Endothelial cell of umbilical vein (primary cell): ENCODE measurements at regions not wholly inside any gene's neighbourhood (a gene's known extent, or its start where the extent isn't known, plus 50 kb on each side); places are given as distances from the start of the nearest gene placed in this dataset.

Experiments
- BruUV-seq: library from RNA; stranded (reverse); fragments of 400-500 nt; replicated peaks from 2 replicates; lab custom pipeline; 2021; lab: Mats Ljungman, UMichigan
- CTCF ChIA-PET: fragments of 300-600, 350-600 bp; sonication (Branson Sonifier 250); formaldehyde crosslinking; loops from one replicate; lab custom pipeline; 2021; ENCODE audit warnings: antibody characterized with exemption, inconsistent platforms; lab: Charles Lee
- POLR2A ChIA-PET: fragments of 300-600, 350-600 bp; sonication (Branson Sonifier 250); formaldehyde crosslinking; loops from one replicate; lab custom pipeline; 2021; ENCODE audit warnings: antibody characterized with exemption, inconsistent platforms; lab: Charles Lee
- DNase-seq: peaks from one replicate; pipeline ENCODE4 v3.0.0-alpha.2; 2011; ENCODE audit warnings: low read depth, low spot score
- FAIRE-seq: peaks from 2 replicates; lab custom pipeline; 2011; peaks lifted over from hg19 to GRCh38; lab: Jason Lieb, UNC
- H2AFZ ChIP-seq: 2 replicates; pipeline ENCODE4 v1.6.0; 2012; ENCODE audit warnings: low read depth, low read length, control low read depth, inconsistent platforms
- H3K27ac ChIP-seq: 2 replicates; pipeline ENCODE4 v1.5.1; 2011; ENCODE audit warnings: low read depth, mild to moderate bottlenecking, control low read depth, low read length, moderate library complexity; ENCODE audit not compliant: insufficient read depth
- H3K27me3 ChIP-seq, 2 experiments: 2 replicates each; pipeline versions ENCODE4 v1.6.0 to v1.6.1; 2011; ENCODE audit warnings: low read length in 2 of 2, mixed read lengths in 1 of 2; ENCODE audit not compliant: control insufficient read depth in 2 of 2, insufficient read depth in 2 of 2
- H3K36me3 ChIP-seq, 2 experiments: 2 replicates in 1 of 2; 3 replicates in 1 of 2; pipeline ENCODE4 v1.5.1; 2011; ENCODE audit warnings: low read length in 2 of 2, mild to moderate bottlenecking in 1 of 2, moderate library complexity in 1 of 2; ENCODE audit not compliant: control insufficient read depth in 2 of 2, insufficient read depth in 2 of 2; ENCODE audit errors: extremely low read depth in 1 of 2
- H3K4me1 ChIP-seq: 3 replicates; pipeline ENCODE4 v1.5.1; 2011; ENCODE audit warnings: mild to moderate bottlenecking, low read length; ENCODE audit not compliant: control insufficient read depth, insufficient read depth; ENCODE audit errors: extremely low read depth
- H3K4me2 ChIP-seq: 2 replicates; pipeline ENCODE4 v1.6.1; 2011; ENCODE audit warnings: low read length, control low read depth, mixed read lengths; ENCODE audit not compliant: insufficient read depth
- H3K4me3 ChIP-seq, 3 experiments: fragments of 200-600 bp in 1 of 3; sonication (generic), shearing (Covaris generic) in 1 of 3; replicated peaks in 1 of 3; 2 replicates each; pipeline ENCODE4 v1.5.1; 2011 to 2016; ENCODE audit warnings: control low read depth in 3 of 3, low read length in 3 of 3, mild to moderate bottlenecking in 2 of 3, inconsistent platforms in 1 of 3, low read depth in 1 of 3, moderate library complexity in 1 of 3; ENCODE audit not compliant: insufficient read depth in 1 of 3
- H3K79me2 ChIP-seq: 2 replicates; pipeline ENCODE4 v1.6.0; 2012; ENCODE audit warnings: low read length, inconsistent platforms; ENCODE audit not compliant: control insufficient read depth, insufficient read depth
- H3K9ac ChIP-seq: replicated peaks from 2 replicates; pipeline ENCODE3; 2011; ENCODE audit warnings: low read length, control low read depth; ENCODE audit not compliant: insufficient read depth; ENCODE audit errors: extremely low read depth
- H3K9me1 ChIP-seq: replicated peaks from 3 replicates; pipeline ENCODE4 v1.6.0; 2011; ENCODE audit warnings: mild to moderate bottlenecking, low read length; ENCODE audit not compliant: control insufficient read depth, insufficient read depth; ENCODE audit errors: extremely low read depth
- H3K9me3 ChIP-seq: replicated peaks from 2 replicates; pipeline ENCODE4 v1.5.1; 2012; ENCODE audit warnings: low read length, inconsistent platforms; ENCODE audit not compliant: control insufficient read depth, insufficient read depth
- H4K20me1 ChIP-seq: replicated peaks from 2 replicates; pipeline ENCODE3; 2011; ENCODE audit warnings: mild to moderate bottlenecking, low read length; ENCODE audit not compliant: control insufficient read depth, insufficient read depth; ENCODE audit errors: extremely low read depth
- CTCF ChIP-seq, 2 donors: IDR thresholded peaks; 1 replicate in 1 of 2; 2 replicates in 1 of 2; pipeline ENCODE4 v1.5.1; 2011; ENCODE audit warnings: low read length in 2 of 2, mild to moderate bottlenecking in 2 of 2, moderate library complexity in 2 of 2, control low read depth in 1 of 2, inconsistent platforms in 1 of 2, low read depth in 1 of 2; ENCODE audit not compliant: insufficient read depth in 1 of 2; ENCODE audit errors: extremely low read depth in 1 of 2
- EZH2 ChIP-seq: IDR thresholded peaks from 2 replicates; pipeline ENCODE4 v1.6.1; 2012; ENCODE audit warnings: borderline replicate concordance, low read depth, mild to moderate bottlenecking, moderate library complexity, low read length, inconsistent platforms; ENCODE audit not compliant: severe bottlenecking
- FOS ChIP-seq: IDR thresholded peaks from 2 replicates; pipeline ENCODE4 v1.6.1; 2011; ENCODE audit warnings: mild to moderate bottlenecking, low read length, moderate library complexity, borderline replicate concordance; ENCODE audit not compliant: insufficient read depth
- GATA2 ChIP-seq: IDR thresholded peaks from 2 replicates; pipeline ENCODE4 v1.7.0; 2011; ENCODE audit warnings: low read depth, mild to moderate bottlenecking, moderate library complexity, mixed read lengths, low read length; ENCODE audit not compliant: insufficient read length, insufficient read depth
- JUN ChIP-seq: IDR thresholded peaks from 2 replicates; pipeline ENCODE4 v1.6.1; 2011; ENCODE audit warnings: borderline replicate concordance, low read depth; ENCODE audit not compliant: insufficient read length, insufficient read depth
- MAX ChIP-seq: IDR thresholded peaks from 2 replicates; pipeline ENCODE4 v1.6.1; 2011; ENCODE audit not compliant: insufficient read depth, insufficient read length
- MYC ChIP-seq: IDR thresholded peaks from one replicate; pipeline ENCODE4 v1.6.1; 2011; ENCODE audit warnings: mild to moderate bottlenecking, low read depth, low read length
- POLR2A ChIP-seq: IDR thresholded peaks from 2 replicates; pipeline ENCODE4 v1.6.1; 2012; ENCODE audit warnings: low read depth, mild to moderate bottlenecking, control low read depth, low read length
- POLR2AphosphoS5 ChIP-seq: IDR thresholded peaks from 2 replicates; pipeline ENCODE4 v1.6.1; 2012; ENCODE audit warnings: low read depth, mild to moderate bottlenecking, control low read depth, low read length, moderate library complexity; ENCODE audit not compliant: insufficient read depth
- dilution Hi-C: fragments of 300-500 bp; cut with MboI; formaldehyde crosslinking; loops from one replicate; pipeline ENCODE4 v1.15.0; 2019; ENCODE audit warnings: low sequenced_read_pairs; ENCODE audit not compliant: extremely low pct_ligation_motif_present
- intact Hi-C: fragments of 100-400 bp; cut with micrococcal nuclease; formaldehyde crosslinking; loops from one replicate; pipeline ENCODE4 v1.10.0; 2022

- Histone ChIP-seq H2AFZ (no peak overlapping the region), H3K4me3 (no peak overlapping the region), H4K20me1 (no peaks in the 10 kb centered on the region), H3K4me2 (no peak overlapping the region), H3K27me3 (no peaks in the 10 kb centered on the region), H3K9me1 (no peaks in the 10 kb centered on the region), H3K9me3 (no peaks in the 10 kb centered on the region), H3K36me3 (no peaks in the 10 kb centered on the region), H3K9ac (no peak overlapping the region), H3K79me2 (no peaks in the 10 kb centered on the region), H3K27ac (no peak overlapping the region), H3K4me1 (no peaks in the 10 kb centered on the region)
- CTCF ChIA-PET: interaction anchor here (0.8 kb wide), 1 partner anchor 93 kb away, joined by 3 read pairs; no protein-coding TSS in a partner anchor
- TF ChIP-seq GATA2 (no peak), EZH2 (no peak), MYC (no peak), JUN (no peak), POLR2A (no peak), POLR2AphosphoS5 (no peak), CTCF (IDR thresholded peaks at IDR 0.05; ENCODE audit: extremely low read depth in 1 of 2, insufficient read depth in 1 of 2, low read depth in 1 of 2, low read length in 2 of 2) (no peak), MAX (no peak), FOS (no peak)
- dilution Hi-C loops (no loop called here), intact Hi-C loops (no loop called here)
- DNase-seq (no peak), FAIRE-seq (no peak)
- POLR2A ChIA-PET: no interaction called here
- BruUV-seq: no TSS peak
These were observed 250.1 kb upstream of the PRKD1 start for GRCh38 chr14:30177781-30178180.
